KG1 (cell line): ENCODE measurements at regions not wholly inside any gene's neighbourhood (a gene's known extent, or its start where the extent isn't known, plus 50 kb on each side); places are given as distances from the start of the nearest gene placed in this dataset.

Experiments
- DNase-seq: peaks from one replicate; lab custom pipeline; 2025; lab: John Stamatoyannopoulos, UW

DNA sequence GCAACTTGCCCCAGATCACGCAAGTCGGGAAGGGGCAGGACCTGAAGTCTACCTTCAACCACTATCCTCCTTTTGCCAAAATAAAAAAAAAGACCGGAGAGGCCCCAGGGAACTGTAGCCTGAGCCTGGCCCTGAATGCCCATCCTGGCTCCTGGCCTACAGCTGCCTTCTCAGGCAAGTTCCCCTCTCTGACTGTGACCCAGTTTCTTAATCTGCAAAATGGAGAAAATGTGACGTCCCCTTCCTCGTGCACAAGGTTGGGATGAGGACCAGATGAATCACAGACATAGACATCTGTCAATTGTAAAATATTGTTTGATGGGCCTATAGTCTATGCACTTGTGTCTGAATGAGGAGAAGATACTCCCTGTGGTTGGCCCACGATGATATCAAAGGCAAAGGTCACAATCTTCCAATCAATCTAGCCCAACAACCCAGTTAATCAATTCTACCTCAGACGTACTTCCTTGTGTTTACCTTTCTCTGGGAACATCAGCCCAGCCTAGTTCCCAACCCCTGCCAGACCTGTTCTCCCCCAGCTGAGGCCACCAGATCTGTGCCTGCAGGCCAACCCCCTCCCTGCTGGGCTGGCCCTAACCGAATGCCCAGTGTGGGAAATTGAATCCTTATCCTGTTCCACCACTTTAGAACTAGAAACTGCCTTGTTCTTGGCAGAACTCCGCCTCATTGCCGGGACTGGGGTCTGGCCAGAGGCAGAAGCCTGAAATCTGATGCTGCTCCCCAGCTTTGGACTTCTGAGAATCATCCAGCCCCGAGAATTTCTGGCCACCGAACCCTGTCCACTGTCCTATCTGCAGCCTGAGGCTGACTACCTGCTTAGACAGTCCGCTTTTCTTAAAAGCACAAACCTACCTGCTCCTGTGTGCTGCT, 101.8 kb upstream of the LIPC start:
- DNase-seq = no peak

DNA sequence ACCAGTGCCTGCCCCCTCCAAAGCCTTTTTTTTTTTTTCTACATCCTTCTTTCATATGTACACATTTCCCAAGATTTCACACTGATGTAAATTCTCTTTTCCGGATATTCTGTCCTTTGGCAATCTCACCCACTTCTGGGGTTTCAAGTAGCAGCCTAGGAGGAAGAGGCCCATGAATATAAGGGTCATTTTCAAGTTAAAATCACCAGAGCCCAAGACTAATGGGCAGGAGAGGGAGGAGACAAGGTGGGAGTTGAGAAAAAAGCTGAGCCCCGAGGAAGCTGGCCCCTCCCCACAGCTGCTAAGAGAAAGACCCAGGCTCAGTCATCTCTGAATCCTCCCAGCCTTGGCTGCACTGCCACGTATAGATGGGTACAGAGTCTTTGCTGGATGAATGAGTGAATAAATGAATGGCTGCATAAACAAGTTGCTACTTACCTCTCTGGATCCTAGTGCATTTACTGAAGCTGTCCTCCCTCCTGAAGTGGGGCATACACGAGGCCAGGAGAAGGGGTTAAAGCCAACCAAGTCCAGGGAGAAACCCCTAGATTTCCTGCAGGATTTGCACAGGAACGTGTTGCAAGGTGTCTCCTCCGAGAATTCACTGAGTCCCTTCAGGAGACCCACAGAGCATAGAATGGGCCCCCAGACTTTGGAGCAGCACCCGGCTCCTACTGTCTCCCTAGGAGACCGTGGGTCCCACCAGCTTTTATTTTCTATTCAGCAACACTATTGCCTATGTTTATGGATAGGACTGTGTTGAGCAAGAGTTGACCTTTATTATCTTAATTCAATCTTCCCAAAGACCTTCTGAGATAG, 100.8 kb upstream of the LIPC start:
- DNase-seq = no peak

DNA sequence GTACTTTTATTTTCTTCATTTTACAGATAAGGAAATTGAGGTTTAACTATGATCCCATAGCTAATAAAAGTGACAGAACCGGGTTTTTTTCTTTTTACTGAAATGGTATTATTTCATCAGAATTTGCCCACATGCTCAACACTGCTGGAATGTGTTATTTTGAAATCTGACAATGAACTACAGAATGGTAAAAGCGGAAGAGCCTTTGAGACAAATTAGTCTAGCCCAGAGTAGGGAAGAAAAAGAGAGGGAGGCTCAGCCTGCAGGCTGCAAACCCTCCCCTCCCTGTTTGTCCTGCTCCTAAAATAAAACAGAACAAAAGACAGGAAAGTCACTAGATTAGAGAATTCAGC, 100.3 kb upstream of the LIPC start:
- no peak for DNase-seq

DNA sequence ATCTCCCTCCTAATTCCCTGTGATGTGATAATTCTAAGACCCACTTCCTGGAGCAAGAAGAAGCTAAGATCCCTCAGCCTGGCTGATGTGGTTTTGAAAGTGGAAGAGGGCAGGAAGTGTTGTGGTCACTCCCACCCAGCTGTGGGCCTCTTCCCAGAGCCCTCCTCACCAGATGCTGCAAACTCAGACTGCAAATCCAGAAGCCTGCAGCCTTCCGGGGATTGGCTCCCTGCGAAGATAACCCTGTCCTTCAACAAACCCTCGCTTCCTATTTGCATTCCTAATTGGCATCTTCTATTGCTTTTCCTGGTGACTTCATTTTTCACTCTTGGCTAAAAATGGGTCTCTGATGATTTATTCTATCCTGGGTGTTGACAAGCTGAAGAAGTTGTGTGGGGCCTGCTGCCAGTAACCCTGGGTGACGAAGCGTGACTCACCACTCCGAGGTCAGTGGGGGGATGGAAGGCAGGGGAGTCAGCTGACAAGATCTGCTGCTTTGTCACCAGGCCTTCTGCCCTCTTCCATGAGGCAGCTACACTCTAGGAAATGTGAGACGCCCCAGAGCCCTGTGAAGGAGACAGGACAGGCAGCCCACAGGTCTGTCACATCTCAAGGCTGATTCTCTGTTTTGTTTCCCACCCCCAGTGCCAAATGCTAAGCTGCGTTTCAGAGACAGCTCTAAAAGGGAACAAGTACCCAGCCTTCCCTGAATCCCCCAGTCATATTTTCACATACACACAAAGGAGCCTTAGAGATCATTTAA, 99.7 kb upstream of the LIPC start:
- peak; percentile 75 for DNase-seq

DNA sequence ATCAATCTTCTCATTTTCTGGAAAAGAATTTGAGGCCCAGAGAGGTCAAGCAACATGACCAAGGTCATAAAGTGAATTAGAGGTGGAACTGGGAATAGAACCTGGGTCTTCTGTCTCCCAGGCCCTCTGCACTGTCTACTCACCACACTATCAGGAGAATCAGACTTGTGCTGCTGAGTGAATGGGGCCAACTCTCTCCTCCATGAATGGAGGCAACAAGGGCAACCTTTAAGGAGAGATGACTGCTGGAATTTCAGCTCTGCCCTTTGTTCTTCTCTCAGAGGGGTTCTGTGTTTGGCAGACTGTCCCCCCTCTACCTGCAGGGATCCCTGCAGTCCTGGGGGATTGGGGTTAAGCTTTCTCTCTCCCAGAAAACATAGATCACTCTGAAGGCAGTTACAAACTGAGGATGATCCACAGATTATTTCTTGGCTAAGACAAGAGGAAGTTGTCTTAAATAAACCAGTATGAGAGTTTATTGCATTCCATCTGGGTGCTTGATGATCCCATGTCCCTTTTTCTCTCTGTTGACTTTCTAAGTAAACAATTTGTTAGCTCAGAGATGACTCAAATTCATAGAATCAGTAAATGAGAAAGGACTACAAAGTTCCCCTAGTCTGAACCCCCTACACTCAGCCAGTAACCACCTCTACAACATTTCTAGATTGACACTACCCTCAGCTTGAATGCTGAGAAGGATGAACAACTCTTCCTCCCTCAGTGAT, 99.0 kb upstream of the LIPC start:
- DNase-seq = peak; percentile 20

DNA sequence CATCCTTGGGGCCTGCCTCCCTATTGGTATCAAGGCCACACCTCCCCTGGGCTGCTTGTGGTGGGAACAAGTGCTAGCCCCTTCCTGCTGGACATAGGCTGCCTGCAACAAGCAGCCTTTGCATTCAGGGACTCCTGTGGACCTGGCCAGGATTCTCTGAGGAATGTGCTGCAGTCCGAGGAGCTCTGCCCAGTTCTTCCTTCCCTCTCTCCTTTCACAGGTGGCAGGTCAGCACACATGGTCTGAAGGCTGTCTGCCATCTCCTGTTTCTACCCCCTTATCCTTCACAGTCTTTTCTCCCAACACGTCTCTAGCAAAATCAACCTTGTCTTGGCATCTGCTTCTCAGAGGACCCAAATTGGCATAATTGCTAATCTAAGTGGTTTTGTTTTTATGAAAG, 97.0 kb upstream of the LIPC start:
- DNase-seq = no peak

DNA sequence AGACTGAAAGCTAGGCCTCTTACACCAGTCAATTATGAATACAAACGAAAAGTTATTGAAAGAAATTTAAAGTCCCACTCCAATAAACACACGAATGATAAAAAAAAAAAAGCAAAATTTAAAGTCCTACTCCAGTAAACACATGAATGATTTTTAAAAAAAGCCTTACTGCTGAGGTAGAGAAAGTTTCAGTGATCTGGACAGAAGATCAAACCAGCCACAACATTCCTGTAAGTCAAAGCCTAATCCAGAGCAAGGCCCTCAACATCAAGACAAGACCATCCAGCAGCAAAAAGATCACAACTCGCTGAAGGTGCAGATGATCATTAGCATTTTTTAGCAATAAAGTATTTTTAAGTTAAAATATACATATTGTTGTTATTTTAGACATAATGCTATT, 95.6 kb upstream of the LIPC start:
- no peak for DNase-seq

DNA sequence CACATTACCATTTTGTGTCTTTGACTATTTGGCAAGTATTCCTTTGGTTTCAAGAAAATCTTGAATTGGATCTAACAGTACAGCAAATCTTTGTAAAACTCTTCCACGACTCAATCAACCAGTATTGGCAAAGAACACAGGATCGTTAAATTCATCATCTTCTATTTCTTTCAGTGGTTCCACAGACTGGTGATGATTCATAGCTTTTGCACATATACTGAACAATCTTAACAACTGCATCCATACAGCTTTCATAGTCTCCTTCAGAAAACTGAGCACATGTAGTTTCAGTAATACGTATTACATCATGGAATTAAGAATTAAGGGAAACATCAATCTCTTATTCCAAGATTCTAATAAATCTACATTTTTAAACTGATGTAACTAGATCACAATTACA, 91.6 kb upstream of the LIPC start:
- no peak for DNase-seq

DNA sequence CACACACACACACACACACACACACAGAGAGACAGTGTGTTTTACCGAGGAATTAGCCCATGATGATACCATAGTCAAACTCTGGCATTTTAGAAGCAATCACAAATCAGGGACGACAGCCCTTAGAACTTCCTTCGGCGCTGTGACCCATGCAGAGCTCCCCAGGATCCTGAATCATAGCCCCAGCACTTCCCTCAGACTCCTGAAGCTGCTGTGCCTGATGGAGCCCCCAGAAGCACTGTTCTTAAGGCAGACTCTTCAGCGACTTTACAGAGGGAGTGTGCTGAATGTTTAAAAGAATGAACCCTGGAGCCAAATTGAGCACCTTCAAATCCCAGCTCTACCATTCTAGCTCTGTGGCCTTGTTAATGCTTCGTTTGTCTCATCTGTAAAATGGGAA, 89.3 kb upstream of the LIPC start:
- no peak for DNase-seq

DNA sequence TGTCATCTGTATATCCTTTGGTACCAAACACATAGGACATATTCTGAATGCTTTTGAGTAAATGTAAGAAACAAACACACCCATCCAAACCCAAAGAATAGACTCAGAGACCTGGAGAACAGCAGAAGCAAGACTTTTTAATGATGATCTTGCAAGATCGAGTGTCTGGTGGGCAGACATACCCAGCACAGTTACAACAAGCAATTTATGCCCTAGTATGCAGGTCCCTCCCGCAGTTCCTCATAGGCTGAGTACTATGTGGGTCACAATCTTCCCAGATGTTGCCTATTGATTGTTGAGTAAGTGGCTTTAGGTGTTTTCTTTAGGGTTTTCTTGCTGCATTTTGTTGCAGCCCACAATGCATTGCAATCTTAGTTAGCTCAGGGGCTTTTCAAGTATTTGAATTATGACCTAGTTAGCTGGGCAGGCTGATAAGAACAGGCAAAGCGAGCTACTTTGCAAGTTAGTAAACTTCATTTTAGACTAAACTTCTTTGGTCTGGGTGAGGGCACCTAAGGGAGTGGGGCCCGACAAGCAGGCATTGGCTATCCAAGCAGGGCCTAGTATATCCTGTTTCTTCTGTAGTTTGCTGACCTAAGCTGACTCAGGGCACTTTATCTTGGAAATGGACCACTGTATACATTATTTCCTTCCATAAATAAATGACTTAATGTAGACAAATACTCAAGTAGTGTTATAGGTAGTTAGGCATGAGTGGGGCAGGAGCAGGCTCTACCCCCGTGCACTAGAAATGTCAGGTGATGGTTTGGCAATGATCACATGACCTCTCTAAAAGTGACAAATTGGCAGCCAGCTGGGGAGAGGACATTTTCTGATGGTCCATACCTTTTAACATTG, 87.3 kb upstream of the LIPC start:
- no peak for DNase-seq

DNA sequence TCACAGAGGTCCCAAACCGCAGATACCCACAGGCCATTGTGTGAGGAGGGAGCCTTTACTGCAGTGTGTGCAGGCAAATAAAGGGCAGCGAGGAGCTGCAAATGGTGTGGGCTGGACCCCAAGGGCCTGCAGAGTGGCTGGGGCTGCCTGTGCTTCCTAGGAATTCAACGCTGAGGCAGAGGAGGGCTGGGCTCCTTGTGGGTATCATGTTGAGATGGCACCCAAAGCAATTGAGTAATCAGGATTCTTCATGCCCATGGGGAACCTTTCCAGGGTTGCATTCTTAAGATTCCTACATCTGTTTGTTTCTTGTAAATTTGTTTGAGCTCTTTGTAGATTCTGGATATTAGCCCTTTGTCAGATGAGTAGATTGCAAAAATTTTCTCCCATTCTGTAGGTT, 85.4 kb upstream of the LIPC start:
- DNase-seq = no peak

DNA sequence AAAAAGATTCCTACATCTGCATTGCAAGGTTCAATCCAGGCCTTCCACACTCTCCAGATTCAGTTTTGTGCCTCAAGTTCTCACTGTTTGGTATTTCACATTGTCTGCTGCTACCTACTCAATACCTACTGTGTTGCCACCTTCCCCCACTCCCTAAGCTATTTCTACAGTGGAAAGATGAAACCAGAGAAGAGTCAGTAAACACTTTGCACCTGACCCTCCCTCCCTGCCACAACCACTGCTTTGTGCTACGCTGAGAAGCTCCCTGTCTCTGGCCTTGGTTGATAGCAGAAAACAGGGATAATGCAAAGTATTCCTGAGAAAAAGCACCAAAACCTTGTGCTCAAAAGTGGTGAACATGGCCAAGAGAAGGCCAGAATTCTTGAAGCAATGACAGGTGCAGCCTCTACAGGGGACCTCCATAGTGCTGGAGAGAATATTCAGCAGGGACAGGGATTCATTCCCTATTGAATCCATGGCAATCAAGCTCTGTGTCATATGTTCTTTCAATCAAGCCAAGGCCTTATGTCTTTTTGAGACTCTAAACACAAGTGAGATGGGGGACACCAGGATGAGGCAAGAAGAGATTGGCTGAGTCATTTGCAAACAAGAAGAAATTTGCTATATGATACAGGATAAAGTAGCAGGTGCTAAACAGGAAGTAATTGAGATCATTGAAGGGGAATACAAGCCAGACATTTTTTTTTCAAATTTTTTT, 83.5 kb upstream of the LIPC start:
- DNase-seq = no peak

DNA sequence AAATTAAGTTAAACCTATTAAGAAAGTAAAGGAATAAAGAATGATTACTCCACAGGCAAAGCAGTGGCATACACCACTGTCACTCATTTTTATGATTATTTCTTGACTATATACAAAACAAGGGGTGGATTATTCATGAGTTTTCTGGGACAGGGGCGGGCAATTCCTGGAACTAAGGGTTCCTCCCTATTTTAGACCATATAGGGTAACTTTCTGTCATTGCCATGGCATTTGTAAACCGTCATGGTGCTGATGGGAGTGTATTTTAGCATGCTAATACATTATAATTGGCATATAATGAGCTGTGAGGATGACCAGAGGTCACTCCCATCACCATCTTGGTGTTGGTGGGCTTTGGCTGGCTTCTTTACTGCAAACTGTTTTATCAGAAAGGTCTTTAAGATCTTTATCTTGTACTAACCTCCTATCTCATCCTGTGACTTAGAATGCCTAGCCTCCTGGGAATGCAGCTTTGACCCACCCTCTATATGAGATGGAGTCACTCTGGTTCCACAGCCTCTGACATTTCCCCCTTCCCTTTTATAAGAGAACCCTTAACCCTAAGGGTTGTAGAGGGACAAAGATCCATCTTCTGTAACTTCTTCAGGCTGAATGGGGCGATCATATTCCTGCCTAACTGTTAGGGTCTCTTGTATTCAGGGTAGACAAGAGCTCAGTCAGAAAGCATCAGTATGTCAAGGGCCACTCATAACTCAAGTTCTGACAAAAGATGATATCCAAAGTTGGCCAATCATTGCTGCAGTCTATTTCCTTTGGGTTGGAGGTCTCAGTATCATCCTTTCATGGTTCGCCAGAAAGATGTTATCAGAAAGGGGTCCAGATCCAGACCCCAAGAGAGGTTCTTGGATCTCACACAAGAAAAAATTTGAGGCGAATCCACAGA, 79.5 kb upstream of the LIPC start:
- no peak for DNase-seq

DNA sequence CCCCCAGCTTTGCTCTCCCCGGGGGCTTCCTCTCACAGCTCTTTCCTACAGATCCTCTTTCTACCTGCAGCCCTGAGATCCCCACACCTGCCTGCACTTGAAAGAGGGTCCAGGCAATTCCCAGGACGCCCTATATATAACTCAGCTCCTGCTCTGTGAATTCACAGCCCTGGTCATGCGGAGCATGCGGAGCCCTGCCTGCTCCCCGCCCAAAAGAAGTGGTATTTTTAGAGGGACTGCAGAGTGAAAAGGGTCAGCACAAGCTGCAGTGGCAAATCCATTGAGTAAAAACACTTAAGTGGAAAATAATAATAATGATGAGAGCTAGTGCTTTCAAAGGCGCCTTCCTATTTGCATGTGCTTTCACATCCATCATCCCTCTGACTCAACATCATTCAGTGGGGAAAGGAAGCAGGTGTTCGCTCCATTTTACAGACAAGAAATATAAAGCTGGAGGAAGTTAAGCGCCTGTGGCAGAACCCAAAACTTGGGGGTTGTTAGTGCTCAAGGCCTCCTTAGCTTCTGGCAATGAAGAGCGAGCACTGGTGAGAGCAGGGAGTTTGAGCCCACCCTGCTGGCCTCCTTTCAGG, 76.3 kb upstream of the LIPC start:
- peak; percentile 59 for DNase-seq

DNA sequence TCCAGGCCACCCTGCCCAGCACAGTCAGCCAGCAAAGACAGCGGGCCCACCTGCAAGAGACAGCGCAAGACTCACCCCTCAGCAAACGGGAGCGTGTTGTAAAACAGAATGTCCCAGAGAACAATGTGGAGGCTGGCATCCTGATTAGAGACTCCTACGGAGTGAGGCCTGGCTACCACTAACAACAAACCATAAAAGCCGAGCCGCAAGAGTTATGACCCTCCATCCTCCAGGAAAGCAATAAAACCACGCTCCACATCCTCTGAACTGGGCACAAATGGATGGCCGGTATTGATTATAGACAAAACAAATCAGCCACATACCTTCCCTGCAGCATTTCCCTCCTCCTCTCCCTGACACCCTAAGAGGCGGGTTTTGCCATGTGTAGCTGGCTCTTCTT, 75.8 kb upstream of the LIPC start:
- no peak for DNase-seq

DNA sequence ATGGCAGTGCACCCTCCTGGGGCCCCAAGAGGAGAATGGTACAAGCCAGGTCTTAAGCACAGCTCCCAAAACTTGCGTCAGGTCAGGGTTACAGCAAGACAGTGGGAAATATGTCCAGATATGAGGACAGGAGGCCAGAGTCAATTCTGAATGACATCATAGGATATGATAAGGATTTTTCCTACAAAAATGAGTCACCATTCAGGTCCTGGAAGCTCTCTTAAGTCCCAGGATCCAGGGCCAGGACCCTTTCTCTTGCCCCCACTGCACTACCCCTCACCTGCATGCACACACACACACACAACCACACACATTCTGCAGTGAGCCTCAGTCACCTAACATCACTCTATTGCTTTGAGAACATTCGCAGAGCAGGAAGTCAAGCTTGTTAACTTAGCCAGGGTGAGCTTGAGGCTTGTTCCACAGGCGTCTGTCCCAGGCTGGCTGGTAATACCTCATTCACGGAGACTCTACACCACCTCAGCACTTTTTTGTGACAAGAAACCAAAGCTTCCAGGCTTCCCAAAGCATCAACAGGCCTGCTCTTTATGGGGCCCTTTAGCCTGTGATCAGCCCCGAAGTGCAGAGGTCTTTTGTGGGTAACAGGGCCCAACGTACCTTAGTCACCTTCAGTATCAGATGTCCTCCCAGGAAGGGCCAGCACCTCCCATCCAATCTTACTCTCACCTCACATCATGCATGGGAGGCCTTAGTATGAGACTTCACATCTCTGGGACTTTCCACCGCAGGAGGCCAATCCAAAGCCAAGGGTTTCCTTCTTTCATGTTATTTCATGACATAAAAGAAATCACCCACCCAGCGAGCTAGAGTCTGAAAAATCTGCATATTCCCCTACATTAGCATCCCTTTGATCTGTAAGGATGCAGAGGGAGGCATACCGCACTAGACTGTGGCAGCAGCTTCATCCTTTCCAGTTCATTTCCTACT, 74.0 kb upstream of the LIPC start:
- no peak for DNase-seq

DNA sequence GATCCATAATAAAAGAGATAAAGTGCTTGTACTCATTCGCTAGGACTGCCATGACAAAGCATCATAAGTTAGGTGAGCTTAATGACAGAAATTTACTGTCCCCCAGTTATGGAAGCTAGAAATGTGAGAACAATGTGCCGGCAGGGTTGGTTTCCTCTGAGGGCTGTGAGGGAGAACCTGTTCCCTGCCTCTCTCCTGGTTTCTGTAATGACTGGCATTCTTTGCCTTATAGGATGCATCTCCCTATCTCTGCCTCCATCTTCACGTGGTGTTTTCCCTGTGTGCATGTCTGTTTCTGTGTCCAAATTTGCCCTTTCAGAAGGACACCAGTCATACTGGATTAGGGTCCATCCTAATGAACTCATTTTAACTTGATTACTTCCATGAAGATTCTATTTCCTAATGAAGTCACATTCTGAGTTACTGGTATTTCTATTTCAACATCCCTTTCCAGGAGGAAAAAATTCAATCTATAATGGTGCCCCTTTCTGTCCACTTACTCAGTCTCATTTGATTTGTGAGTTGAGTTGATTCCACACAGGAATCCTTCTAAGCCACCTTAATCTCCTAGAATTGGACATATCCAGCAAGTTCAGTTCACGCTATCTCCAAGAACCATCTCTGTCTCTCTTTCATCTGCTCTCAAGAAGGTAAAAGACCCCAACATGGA, 71.2 kb upstream of the LIPC start:
- DNase-seq = no peak
